Osteocyte (in vitro differentiated cells): ENCODE measurements at regions not wholly inside any gene's neighbourhood (a gene's known extent, or its start where the extent isn't known, plus 50 kb on each side); places are given as distances from the start of the nearest gene placed in this dataset.

ENCODE experiments used
- DNase-seq: peaks from one replicate; pipeline ENCODE4 v3.0.0; 2021; ENCODE audit warnings: mixed read lengths; ENCODE audit not compliant: unreplicated experiment; ENCODE audit errors: extremely low spot score
- H3K27ac Mint-ChIP-seq: one replicate; pipeline ENCODE4 v1.8.0; 2021; ENCODE audit warnings: mild to moderate bottlenecking, mixed read lengths; ENCODE audit not compliant: unreplicated experiment
- H3K27me3 Mint-ChIP-seq: one replicate; pipeline ENCODE4 v1.8.0; 2021; ENCODE audit warnings: mixed read lengths; ENCODE audit not compliant: unreplicated experiment
- H3K36me3 Mint-ChIP-seq: one replicate; pipeline ENCODE4 v1.8.0; 2021; ENCODE audit warnings: mixed read lengths; ENCODE audit not compliant: unreplicated experiment
- H3K4me1 Mint-ChIP-seq: one replicate; pipeline ENCODE4 v1.8.0; 2021; ENCODE audit warnings: mixed read lengths; ENCODE audit not compliant: unreplicated experiment
- H3K4me3 Mint-ChIP-seq: one replicate; pipeline ENCODE4 v1.8.0; 2021; ENCODE audit warnings: mild to moderate bottlenecking, moderate library complexity, mixed read lengths; ENCODE audit not compliant: unreplicated experiment
- H3K9me3 Mint-ChIP-seq: one replicate; pipeline ENCODE4 v1.8.0; 2021; ENCODE audit warnings: mixed read lengths; ENCODE audit not compliant: unreplicated experiment
- TF ChIP-seq, protein P1 (sequence below): fragments of 200-600 bp; sonication (generic); IDR thresholded peaks from 2 replicates; pipeline ENCODE4 v1.5.0; 2021; ENCODE audit warnings: antibody characterized with exemption, mild to moderate bottlenecking, moderate library complexity

DNA sequence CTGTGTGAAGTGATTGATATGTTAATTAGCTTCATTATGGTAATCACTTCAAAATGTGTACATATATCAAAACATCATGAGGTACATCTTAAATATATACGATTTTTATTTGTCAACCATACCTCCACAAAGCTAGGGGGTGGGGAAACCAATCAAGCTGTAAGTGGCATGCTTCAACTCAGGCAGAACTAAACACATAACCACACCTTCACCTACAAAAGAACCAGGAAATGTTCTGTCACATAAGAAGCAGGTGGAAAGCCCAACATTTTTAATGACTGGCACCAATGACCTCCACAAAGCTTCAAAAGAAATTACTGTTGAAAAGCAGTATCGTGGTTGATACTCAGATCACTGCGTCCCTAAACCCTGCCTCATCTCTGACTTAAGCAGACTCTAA is 867.7 kb upstream of the EEF2KMT start:
- Mint-ChIP-seq H3K9me3 (peaks cover 39% of the 10 kb centered on the region), H3K27me3 (no peaks in the 10 kb centered on the region), H3K4me1 (no peaks in the 10 kb centered on the region), H3K4me3 (no peak overlapping the region), H3K36me3 (no peaks in the 10 kb centered on the region), H3K27ac (no peak overlapping the region)
- no peak for DNase-seq
- TF ChIP-seq, protein P1, sequence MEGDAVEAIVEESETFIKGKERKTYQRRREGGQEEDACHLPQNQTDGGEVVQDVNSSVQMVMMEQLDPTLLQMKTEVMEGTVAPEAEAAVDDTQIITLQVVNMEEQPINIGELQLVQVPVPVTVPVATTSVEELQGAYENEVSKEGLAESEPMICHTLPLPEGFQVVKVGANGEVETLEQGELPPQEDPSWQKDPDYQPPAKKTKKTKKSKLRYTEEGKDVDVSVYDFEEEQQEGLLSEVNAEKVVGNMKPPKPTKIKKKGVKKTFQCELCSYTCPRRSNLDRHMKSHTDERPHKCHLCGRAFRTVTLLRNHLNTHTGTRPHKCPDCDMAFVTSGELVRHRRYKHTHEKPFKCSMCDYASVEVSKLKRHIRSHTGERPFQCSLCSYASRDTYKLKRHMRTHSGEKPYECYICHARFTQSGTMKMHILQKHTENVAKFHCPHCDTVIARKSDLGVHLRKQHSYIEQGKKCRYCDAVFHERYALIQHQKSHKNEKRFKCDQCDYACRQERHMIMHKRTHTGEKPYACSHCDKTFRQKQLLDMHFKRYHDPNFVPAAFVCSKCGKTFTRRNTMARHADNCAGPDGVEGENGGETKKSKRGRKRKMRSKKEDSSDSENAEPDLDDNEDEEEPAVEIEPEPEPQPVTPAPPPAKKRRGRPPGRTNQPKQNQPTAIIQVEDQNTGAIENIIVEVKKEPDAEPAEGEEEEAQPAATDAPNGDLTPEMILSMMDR, result no peak

DNA sequence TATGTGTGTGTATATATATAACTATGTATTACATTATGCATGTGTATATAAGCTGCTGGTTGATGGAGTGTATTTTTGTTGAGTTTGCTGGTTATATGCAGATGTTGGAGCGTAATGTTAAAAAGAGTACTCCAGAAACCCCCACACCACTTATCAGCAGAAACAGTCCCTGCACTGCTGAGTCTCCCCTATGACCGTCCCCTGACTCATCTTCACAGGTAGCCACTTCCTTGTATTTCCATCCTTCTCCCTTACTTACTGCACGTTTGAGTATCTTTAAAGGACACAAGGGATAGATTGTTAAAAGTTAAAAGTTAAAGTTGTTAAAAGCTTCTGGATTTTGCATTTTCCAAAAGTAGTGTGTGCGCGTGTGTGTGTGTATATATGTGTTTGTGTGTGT is 853.9 kb upstream of the EEF2KMT start:
- TF ChIP-seq, protein P1, result no peak
- Mint-ChIP-seq H3K27me3 (no peaks in the 10 kb centered on the region), H3K9me3 (peaks cover 34% of the 10 kb centered on the region), H3K4me1 (no peaks in the 10 kb centered on the region), H3K4me3 (no peak overlapping the region), H3K27ac (no peak overlapping the region), H3K36me3 (no peaks in the 10 kb centered on the region)
- DNase-seq, result no peak

DNA sequence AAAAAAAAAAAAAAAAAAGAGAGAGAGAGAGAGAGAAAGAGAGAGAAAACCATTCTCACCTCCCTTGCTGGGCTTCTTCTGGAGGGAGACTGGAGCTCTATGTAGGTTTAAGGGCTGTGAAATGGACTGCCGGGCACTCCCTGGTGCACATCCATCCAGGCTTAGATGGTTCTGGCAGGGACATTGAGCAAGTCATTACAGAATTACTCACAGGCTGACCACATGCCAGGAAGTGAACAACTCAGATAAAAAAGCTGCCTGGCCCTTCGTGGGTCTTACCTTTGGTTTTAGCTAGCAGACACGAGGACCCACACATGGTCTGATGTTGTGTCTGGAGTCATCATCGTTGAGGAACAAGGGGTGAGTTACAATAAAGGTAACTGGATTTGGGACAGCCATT is 847.4 kb upstream of the EEF2KMT start:
- no peaks in the 10 kb centered on the region for H3K4me1 Mint-ChIP-seq
- no peak overlapping the region for H3K27ac Mint-ChIP-seq
- H3K27me3 Mint-ChIP-seq, result no peaks in the 10 kb centered on the region

DNA sequence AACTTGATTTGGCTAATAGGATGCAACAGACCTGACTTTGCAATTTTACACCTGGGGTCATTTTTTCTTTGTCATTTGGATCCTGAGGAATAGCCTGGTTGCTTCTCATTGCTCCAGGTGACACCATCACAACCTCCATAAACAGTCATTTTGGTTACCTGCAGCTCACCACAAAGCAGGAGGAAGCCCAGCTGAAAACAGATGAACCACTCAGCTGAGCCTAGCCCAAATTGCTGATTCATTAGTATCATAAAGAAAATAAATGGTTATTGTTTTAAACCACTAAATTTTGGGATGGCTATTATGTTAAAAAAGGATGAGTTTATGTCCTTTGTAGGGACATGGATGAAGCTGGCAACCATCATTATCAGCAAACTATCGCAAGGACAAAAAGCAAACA is 841.0 kb upstream of the EEF2KMT start:
- TF ChIP-seq, protein P1, result no peak
- no peaks in the 10 kb centered on the region for H3K4me1 Mint-ChIP-seq
- H3K36me3 Mint-ChIP-seq, result no peaks in the 10 kb centered on the region
- no peak overlapping the region for H3K27ac Mint-ChIP-seq
- H3K4me3 Mint-ChIP-seq, result no peak overlapping the region
- H3K27me3 Mint-ChIP-seq, result no peaks in the 10 kb centered on the region
- H3K9me3 Mint-ChIP-seq, result peaks cover 53% of the 10 kb centered on the region
- DNase-seq, result no peak

More for the DNA sequence above, 847.4 kb upstream of the EEF2KMT start:
- no peak for DNase-seq
- H3K4me3 Mint-ChIP-seq, result no peak overlapping the region
- no peaks in the 10 kb centered on the region for H3K36me3 Mint-ChIP-seq
- H3K9me3 Mint-ChIP-seq, result peaks cover 70% of the 10 kb centered on the region
- TF ChIP-seq, protein P1, result no peak

DNA sequence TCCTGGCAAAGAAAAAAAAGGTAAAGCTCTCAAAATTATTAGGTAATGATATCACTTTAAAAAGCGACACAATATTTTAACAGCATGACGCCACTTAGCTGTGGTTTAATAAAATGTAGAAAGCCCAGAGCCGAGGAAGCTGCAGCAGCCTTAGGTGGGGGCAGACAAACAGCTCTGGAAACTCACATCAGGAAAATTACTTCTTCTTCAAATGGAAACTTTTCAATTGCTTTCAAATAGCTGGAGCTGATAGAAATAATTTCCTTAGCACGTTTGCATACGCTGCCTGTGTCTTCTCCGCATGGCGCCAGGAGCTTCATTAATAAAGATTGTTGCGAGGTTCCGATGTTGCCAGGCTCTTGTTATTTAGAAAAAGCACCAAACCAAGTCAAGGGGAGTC is 835.3 kb upstream of the EEF2KMT start:
- DNase-seq, result no peak
- Mint-ChIP-seq H3K4me3 (no peak overlapping the region), H3K9me3 (peaks cover 33% of the 10 kb centered on the region), H3K4me1 (no peaks in the 10 kb centered on the region), H3K27me3 (no peaks in the 10 kb centered on the region), H3K36me3 (no peaks in the 10 kb centered on the region), H3K27ac (no peak overlapping the region)
- TF ChIP-seq, protein P1, result no peak
